Anterior cingulate cortex (tissue), 58 donors: ENCODE measurements at regions not wholly inside any gene's neighbourhood (a gene's known extent, or its start where the extent isn't known, plus 50 kb on each side); places are given as distances from the start of the nearest gene placed in this dataset.

Experiments
- DNase-seq, 58 donors: peaks; one replicate each; lab custom pipeline; 2025; lab: John Stamatoyannopoulos, UW

DNA sequence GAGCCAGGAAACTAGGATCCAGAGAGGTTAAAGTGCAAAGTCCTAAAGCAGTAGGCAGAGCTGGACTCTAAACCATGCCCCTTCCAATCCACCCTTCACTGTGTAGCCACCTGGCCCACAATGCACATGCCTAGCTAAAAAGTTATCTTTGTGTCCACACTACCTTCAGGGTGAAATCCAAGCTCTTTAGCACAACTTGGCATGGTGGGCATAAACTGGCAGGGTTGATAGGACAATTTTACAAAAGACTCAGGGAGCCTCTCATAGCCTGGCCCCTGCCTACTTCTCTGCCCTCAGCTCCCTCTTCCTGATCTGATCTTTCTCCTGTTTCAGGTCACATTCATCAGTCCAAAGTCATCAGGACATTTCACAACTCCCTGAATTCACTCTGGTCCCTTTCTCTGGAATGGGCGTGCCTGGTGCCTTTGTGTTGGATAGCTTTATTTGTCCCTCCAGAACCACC, 513.9 kb downstream of the OMA1 start:
- no peak for DNase-seq

DNA sequence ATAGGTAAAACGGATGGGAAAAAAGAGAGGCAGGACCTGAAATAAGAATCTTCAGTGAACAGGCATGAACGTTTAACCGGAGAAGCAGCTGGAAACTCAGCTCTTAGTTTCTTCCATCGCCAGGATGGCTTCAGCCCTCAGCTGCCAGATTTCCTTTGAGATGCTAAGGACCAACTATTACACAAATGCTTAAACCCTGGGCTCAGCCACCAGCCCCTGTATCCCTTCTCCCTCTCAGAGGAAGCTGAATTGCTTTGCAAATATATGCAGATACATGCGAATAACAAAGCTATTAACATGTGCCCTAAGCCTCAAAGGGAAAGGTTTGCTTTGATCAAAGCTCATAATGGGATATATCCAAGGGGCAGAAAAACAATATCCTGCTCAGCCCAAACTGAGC, 515.1 kb downstream of the OMA1 start:
- no peak for DNase-seq

DNA sequence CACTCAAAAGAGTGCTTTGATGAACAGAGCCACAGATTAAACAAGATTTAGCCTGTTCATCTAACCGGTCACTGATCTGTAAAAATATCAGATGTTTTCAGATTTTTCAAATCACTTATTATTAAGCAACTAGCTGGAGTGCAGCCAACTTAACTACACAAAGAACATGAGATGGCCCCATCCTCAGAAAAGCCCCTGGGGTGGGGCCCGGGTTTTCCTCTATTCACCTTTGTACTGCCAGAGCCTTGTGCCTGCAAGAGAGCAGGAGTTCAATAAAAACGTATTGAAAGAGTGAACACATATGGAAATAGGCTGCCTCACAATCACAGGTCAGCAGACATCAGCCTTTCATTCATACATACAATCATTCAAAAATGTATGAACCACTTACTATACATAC, 516.1 kb downstream of the OMA1 start:
- no peak for DNase-seq

DNA sequence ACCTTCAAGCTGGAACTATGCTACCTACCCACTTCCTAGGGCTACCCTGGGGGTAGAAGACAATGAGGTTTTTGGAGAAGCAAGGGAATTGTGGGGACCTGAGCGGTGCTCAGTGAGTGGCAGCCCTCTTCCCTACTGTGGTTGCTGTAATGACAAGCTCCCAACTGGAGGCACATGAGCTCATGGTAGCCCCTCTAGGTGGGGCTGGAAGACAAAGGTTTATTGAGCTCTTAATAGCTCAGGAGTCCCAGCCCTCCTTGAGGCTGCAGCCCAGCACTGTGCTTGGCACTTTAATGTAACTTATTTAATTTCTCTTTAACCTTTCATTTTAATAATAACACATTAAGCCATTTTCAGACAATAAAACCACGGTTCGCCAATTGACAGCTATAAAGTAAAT, 528.9 kb downstream of the OMA1 start:
- no peak for DNase-seq

DNA sequence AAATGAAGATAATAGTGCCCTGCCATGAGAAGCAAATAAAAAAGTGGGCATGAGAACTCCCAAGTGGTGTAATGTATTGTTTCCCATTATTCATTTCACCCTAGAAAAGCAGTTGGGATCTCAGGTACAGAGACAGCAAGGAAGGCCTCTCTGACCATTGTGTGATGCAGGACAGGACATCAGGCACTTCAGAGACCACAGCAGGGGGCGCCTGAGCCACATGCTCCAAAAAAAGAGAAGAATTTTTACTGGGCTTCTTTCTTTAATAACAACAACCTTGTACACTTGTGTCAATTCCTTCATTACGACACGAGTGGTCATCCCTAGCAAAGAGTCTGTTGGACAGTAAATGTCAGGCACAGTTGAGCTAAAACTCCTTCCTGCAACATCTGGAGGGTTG, 533.3 kb downstream of the OMA1 start:
- no peak for DNase-seq

DNA sequence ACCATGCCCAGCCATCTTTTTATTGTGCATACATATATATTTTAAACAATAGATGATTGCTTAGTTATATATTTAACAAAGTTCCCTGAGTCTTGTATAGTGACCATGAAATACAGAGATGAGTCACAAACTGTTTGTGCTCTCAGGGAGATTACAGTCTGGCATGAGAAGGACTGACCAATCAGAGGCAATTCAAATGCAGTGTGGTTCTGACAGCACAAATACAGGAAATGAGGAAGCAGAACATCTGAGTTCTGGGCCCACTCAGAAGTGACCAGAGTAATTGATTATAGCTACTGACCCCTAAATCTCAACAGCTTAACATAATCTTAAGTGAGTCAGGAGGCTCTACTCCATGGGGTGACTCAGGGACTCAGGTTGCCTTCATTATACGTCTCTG, 534.5 kb downstream of the OMA1 start:
- no peak for DNase-seq

DNA sequence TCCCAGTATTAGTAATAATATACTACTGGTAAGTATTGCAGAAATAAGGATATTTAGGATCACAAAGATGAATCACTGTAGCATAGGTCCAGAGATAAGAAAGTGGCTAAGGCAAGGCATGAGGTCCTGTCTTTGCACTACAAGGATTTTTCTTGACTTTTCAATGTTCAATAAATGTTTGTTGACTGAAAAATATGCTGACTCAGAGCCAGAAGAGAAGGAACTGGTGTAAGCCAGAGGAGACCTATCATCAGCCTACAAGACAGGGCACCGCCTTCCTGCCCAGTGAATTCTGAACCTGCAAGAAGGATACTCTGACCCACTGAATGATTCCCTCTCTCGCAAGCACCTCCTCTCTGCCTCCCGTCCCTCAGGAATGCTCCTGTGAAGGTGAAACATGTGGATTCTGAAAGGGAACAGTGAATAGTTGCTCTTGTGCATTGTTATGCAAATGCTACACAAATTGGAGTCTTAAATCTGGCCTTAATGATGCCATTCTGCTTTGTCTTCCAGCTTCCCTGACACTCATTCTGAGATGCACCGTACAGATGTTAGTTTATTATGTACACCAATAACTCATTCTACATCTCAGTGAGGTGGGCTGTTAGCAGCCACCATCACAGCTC, 540.0 kb downstream of the OMA1 start:
- no peak for DNase-seq

DNA sequence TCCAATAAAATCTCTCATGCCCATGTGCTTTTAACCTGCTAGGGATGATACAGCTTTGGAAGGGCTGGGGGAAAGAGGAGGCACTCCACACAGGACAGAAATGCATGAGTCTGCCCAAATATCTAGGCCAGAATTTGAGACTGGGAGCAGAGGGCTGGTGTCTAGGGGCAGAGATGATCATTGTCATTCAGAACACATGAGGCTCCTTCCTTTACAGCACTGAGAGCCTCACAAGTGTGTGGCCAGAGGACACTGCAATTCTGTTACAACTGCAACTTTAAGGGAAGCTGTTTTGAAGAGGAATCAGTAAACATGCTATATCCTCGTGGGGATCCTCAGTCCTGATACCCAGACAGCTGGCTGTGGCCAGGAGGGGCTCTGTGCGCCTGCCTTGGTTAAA, 541.3 kb downstream of the OMA1 start:
- DNase-seq: no peak

DNA sequence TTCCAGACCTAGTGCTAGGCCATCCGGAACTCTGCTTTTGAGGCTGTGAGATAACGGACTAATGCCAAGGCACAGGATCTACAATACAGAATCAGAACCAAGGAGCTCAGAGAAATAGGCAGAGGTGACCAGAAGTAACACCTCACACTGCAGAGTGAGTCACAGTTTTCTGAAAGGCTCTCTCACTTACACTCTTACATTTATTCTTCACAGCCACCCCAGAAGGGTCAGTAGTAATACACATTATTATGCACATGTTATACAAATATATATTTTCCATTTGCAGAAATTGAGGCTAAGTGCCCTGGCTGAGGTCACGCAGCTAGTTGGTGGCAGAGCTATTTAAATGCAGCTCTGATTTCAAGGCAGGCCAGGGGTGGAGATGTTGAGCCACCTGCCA, 542.5 kb downstream of the OMA1 start:
- DNase-seq: no peak

DNA sequence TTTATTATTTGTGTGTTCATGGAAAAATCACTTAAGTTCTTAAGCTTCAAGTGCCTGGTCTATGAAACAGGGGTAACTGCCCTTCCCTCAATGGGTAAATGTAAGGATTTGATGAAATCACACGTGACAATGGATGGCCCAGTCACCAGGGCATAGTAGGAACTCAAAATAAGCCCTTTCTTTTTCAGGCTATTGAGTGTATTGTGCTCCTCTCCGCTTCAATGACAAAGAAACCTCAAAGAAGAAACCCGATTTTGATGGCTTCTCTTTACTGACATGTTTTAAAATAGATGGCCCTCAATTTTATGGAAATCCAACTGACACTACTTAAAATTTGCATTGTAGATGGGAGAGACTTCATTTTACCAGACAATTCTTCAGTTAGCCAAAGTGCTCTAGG, 543.5 kb downstream of the OMA1 start:
- DNase-seq: no peak

DNA sequence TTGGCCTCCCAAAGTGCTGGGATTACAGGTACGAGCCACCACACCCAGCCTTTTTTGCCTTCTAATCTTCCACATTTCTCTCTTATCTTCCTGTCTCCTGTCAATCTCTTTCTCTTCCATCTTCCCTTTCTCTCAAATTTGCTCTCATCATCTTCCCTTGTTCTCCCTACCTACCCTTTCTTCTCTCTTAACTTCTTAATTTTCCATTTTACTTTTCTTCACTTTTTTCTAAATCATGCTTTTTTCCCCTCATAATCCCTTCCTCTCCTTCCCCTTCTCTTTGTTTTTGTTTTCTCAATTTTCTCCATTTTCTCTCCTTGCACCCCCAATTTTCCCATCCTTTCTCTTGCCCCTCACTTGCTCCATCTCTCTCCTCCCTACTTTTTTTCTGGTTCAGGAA, 545.7 kb downstream of the OMA1 start:
- no peak for DNase-seq

DNA sequence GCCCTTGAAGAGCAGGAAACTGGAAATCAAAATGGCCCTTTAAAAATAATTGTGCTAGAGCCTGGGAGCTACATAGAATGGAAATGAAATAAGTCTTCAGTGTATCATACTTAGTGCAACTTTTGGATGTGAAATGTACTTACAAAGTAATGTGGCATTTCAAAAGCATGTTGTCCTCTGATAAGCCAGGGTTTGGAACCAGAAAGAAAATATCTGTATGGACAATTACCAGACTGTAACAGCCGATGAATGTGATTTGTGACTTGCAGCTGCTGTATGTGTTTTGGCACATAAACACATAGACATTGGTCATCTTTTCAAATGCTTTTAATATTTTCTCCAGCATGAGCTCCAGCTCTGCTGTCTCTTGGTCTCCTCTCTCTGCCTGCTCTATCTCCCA, 546.4 kb downstream of the OMA1 start:
- no peak for DNase-seq

DNA sequence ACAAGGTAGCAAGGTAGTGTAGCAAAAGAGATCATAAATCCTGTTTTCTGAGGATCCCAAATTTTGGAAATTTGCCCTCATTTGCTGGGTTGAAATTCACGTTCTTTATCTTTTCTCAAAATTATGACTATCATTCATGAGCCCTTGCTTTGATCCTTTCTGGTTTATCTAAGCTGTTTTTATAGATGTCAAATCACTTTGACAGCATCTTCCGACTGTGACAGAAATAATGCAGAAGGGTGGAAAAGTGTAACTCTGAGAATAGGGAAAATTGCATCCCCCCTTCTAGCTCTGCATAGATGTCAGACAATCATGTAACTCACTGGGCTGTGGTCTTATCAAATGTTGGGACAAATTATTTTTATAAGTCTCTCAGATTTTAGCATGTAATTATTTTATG, 550.1 kb downstream of the OMA1 start:
- DNase-seq: no peak

DNA sequence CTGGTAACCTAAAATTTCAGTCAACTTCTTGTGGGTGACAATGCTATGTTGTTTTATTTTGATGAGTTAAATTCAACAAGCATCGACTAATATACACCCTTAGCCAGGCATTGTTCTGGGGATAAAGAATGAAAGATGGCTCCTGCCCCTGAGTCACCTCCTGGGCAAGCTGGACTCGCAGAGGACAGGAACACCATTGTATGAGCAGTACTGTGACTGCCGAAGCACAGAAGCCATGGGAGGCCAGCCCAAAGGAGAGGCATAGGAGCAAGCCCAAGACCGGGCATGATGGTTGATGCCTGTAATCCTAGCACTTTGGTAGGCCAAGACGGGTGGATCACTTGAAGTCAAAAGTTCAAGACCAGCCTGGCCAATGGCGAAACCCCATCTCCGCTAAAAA, 555.2 kb downstream of the OMA1 start:
- DNase-seq: peak in 6 of 58 donors; percentile 3 to 28 (median 13)

DNA sequence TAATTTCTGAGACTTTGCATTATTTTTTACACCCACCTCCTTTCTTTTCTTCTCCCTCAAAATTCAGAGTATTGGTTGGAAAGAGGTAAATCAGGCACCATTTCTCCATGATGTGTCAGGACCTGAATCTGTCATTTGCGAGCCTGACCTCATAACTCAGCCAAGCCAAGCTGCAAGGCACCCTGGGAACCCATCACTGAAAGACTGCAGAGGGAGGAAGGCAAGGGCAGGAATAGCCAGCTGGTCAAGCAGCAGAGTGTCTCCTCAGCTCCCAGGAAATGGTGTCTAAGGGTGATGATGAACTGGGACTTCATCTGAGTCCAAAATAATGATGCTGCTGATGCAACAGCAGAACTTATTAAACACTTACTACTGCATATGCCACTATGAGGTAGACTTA, 556.6 kb downstream of the OMA1 start:
- DNase-seq: no peak

DNA sequence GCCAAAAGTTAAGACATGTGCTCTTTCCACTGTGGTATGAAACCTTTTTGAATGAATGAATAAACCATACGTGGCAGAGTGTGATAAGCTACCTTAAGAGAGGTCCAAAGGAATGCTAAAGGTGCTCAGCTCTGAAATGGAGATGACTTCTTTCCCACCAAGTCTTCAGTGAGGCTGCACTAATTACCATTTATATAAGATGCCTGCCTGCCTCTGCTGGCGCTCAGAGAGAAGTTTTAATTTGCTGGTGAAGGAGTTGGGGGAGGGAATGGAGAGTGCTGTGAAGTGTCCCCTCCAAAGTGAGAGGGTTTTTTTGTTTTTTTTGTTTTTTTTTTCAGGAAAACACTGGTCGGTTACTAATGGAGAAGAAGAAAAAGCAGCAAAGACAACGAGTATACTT, 559.0 kb downstream of the OMA1 start:
- DNase-seq: no peak

DNA sequence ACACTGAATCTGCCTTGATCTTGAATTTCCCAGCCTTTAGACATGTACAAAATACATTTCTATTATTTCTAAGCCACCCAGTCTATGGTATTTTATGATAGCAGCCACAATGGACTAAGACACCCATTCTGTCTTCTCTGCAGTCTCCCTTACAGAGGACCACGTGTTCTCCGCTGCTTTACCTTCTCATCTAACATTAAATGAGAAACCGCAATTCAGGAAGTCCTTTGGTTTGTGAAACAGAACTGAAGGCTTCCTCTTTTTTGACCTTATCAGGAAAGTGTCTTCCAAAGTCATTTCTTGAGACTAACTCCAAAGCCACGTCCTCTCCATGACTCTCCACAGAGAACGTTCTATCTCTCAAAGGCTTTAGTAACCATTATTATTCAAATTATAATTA, 560.1 kb downstream of the OMA1 start:
- peak in 2 of 58 donors; percentile 1 to 4 for DNase-seq

DNA sequence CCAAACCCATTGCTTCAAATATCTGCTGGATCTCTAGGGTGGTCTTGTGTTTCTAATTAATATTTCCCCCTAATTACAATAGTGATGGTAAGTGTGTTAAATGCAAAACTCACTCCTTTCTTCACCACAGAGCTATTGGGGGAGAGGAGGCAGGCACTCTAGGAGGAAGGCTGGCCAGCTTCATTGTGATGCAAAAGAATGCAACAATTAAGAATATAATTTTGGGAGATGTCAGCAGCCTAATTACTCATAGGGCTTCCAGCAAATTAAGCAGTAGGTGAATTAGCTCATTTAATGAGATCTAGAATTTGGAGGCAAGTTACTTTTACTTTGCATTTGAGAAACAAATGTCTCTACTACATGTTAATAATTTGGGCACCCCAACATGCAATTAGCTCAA, 560.4 kb upstream of the DAB1 start:
- DNase-seq: no peak

DNA sequence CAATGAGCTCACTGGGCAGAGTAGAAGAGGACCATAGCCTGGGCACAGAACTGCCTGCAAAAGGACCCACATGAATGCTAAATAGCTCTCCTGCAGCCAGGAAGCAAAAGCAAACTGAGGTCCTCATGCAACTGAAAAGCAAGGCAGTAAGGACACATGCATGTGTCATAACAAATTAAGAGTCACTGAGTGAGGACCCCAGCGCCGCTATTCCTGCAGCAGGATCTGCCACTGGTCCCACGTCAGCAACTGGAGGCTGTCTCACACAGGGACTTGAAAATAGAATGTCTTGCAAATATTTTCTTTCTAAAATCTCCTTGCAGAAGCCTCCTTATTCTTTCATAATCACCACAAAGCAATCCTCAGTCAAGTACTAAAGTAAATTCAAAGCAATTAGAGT, 559.6 kb upstream of the DAB1 start:
- peak in 6 of 58 donors; percentile 0 to 8 (median 2) for DNase-seq

DNA sequence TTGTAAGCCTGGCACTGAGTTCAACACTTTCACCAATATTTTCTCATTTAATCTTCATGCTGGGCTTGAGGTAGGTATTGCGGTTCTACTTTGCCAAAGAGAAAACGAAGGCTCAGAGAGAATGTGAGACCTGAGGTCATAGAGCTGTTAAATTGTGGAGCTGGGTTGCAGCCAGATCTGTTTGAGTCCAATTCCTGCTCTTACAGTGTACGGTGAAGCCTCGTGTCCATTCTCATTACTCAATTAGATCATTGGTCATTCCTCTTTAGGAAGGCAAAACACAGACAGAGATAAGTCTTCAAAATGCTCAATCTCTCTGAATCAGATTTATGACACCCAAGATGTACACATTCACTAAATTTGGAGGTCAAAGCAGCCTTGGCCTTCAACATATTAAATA, 559.0 kb upstream of the DAB1 start:
- no peak for DNase-seq

DNA sequence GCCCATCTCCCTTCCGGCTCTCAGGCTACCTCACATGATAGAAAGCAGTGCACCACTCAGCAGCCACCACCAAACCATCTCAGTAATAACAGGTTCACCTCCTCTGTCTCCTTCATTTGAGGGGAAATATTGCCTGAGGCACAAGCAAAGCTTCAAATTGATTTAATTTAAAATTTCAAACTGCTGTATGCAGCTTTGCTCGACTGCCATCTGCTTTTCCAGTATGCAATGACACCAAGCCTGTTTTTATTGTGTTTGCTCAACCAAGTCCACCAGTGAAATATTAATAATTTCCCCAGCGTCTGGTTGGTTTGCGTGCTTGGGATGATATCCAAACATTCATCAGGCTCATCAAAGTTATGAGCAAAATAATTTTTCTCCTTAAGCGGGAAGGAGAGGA, 552.4 kb upstream of the DAB1 start:
- DNase-seq: no peak

DNA sequence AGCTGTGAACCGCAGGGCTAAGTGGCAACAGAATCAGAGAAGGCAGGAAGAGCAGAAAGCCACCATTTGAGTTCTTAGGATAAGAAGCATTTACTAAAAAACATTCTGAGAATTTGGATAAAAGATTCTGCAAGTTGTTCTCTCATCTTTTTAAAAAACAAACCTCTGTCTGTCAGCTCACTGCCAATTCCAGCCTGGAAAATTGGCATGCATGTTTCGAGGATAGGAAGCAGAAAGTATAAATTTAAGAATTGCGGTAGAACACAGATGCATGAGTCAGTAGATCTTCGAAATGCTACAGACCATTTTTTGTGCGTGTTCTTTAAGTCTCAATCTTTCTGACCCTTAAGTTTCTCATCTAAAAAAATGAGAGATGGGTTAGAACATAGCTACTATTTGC, 544.5 kb upstream of the DAB1 start:
- peak in 1 of 58 donors; percentile 16 for DNase-seq

DNA sequence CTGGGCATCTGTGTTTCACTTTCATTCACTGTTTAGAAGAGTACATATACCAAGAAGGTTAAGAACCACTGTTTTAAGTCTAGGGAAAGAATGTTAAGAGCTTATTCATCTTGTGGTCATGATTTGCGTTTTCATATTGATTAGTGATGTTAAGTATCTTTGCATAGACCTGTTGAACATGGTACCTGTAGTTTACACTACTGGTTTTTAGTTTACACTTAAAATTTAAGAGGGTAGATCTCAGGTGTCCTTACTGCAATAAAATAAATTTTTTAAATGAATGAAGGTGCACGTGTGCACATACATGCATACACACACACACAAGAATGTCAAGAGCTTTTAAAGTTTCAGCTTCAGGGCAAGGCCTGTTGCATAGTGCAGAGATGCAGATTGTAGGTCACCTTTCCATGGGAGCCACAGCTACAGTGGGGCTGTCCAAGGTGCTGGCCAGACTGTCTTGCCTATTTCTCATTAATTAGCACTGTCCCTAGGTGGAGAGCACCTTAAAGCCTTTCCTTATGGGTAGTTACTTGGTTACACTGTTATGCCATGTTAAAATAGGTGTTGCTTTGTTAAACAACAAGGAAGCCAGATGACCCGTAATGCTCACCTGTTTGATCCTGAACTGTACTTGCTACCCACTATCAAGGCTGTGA, 543.0 kb upstream of the DAB1 start:
- DNase-seq: no peak
